KMS-11 (cell line): ENCODE measurements at regions not wholly inside any gene's neighbourhood (a gene's known extent, or its start where the extent isn't known, plus 50 kb on each side); places are given as distances from the start of the nearest gene placed in this dataset.

Experiments used
- H2AFZ ChIP-seq: fragments of 200-600 bp; sonication (generic); 2 replicates; pipeline ENCODE4 v1.6.1; 2016; ENCODE audit warnings: antibody characterized with exemption, mixed run types, low read depth
- H3K27ac ChIP-seq: fragments of 200-600 bp; sonication (generic); 2 replicates; pipeline ENCODE4 v1.6.1; 2016; ENCODE audit warnings: mild to moderate bottlenecking, mixed run types
- H3K27me3 ChIP-seq: fragments of 200-600 bp; sonication (generic); 2 replicates; pipeline ENCODE4 v1.6.1; 2017; ENCODE audit warnings: mild to moderate bottlenecking, low read depth, mixed run types, moderate library complexity; ENCODE audit not compliant: insufficient read depth
- H3K36me3 ChIP-seq: fragments of 200-600 bp; sonication (generic); 2 replicates; pipeline ENCODE4 v1.6.1; 2017; ENCODE audit warnings: mild to moderate bottlenecking, mixed run types; ENCODE audit not compliant: insufficient read depth
- H3K4me1 ChIP-seq: fragments of 200-600 bp; sonication (generic); 2 replicates; pipeline ENCODE4 v1.6.1; 2016; ENCODE audit warnings: mild to moderate bottlenecking, low read depth, mixed run types; ENCODE audit not compliant: poor library complexity, severe bottlenecking
- H3K4me2 ChIP-seq: fragments of 200-600 bp; sonication (generic); 2 replicates; pipeline ENCODE4 v1.7.0; 2016; ENCODE audit warnings: mild to moderate bottlenecking, mixed run types
- H3K4me3 ChIP-seq: fragments of 200-600 bp; sonication (generic); IDR thresholded peaks from 2 replicates; pipeline ENCODE4 v1.6.1; 2017; ENCODE audit warnings: low read depth, low read length, mixed read lengths; ENCODE audit not compliant: insufficient read depth
- H3K79me2 ChIP-seq: fragments of 200-600 bp; sonication (generic); 2 replicates; pipeline ENCODE4 v1.6.1; 2016; ENCODE audit warnings: low read depth, mixed run types; ENCODE audit not compliant: insufficient read depth
- H3K9ac ChIP-seq: fragments of 200-600 bp; sonication (generic); 2 replicates; pipeline ENCODE4 v1.6.1; 2016; ENCODE audit warnings: mild to moderate bottlenecking, mixed run types
- H4K20me1 ChIP-seq: fragments of 200-600 bp; sonication (generic); 2 replicates; pipeline ENCODE4 v1.6.1; 2016; ENCODE audit warnings: mild to moderate bottlenecking, mixed run types; ENCODE audit not compliant: insufficient read depth
- TF ChIP-seq, protein P1 (sequence below): fragments of 200-600 bp; sonication (generic); conservative IDR thresholded peaks from 2 replicates; pipeline ENCODE4 v1.6.1; 2017; ENCODE audit warnings: low read depth, mild to moderate bottlenecking, antibody characterized with exemption, low read length, moderate library complexity, mixed read lengths

DNA sequence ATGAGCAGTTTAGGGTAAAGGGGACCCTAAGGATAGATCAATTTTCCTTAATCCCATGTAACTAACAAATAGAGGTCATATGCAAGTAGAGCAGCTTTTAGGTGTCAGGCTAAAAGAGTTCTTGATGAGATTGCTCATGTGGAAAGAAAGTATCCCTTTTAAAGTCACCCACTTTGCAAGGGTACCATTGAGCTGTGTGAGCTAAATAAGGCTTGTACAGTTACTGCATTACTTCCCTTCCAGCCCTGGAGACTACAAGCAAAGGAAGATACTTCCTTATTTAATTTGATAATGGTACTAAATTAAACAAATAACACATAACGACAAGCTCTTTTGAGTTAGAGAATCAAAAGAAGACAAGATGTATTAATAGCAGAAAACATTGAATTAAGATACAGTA lies 191.7 kb downstream of the TMX1 start:
- Histone ChIP-seq H3K79me2 (no peaks in the 10 kb centered on the region), H3K27ac (no peak overlapping the region), H2AFZ (no peak overlapping the region), H3K4me2 (no peak overlapping the region), H3K9ac (no peak overlapping the region), H3K27me3 (no peaks in the 10 kb centered on the region), H3K4me3 (no peak overlapping the region), H3K36me3 (no peaks in the 10 kb centered on the region), H4K20me1 (no peaks in the 10 kb centered on the region), H3K4me1 (no peaks in the 10 kb centered on the region)
- TF ChIP-seq, protein P1, sequence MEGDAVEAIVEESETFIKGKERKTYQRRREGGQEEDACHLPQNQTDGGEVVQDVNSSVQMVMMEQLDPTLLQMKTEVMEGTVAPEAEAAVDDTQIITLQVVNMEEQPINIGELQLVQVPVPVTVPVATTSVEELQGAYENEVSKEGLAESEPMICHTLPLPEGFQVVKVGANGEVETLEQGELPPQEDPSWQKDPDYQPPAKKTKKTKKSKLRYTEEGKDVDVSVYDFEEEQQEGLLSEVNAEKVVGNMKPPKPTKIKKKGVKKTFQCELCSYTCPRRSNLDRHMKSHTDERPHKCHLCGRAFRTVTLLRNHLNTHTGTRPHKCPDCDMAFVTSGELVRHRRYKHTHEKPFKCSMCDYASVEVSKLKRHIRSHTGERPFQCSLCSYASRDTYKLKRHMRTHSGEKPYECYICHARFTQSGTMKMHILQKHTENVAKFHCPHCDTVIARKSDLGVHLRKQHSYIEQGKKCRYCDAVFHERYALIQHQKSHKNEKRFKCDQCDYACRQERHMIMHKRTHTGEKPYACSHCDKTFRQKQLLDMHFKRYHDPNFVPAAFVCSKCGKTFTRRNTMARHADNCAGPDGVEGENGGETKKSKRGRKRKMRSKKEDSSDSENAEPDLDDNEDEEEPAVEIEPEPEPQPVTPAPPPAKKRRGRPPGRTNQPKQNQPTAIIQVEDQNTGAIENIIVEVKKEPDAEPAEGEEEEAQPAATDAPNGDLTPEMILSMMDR = no peak

GRCh38 chr14:51432302-51432948 lies 192.4 kb downstream of the TMX1 start:
- no peaks in the 10 kb centered on the region for H4K20me1 ChIP-seq
- H3K9ac ChIP-seq = no peak overlapping the region
- no peaks in the 10 kb centered on the region for H3K4me1 ChIP-seq
- H2AFZ ChIP-seq = no peak overlapping the region
- no peak overlapping the region for H3K4me2 ChIP-seq
- TF ChIP-seq, protein P1 = no peak
- H3K27me3 ChIP-seq = no peaks in the 10 kb centered on the region
- no peaks in the 10 kb centered on the region for H3K79me2 ChIP-seq
- H3K27ac ChIP-seq = no peak overlapping the region
- H3K4me3 ChIP-seq = no peak overlapping the region
- H3K36me3 ChIP-seq = no peaks in the 10 kb centered on the region

DNA sequence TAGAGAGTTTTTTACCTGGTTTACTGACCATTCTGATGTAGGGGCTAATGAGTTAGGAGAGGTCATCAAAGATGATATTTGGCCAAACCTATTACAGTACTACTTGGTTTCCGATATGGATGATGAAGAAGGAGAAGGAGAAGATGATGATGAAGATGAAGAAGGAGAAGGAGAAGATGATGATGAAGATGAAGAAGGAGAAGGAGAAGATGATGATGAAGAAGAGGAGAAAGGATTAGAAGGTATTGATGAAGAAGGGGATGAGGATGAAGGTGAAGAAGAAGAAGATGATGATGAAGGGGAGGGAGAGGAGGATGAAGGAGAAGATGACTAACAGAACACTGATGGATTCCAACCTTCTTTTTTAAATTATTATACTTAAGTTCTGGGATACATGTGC lies 196.6 kb downstream of the TMX1 start:
- Histone ChIP-seq H3K4me3 (no peak overlapping the region), H2AFZ (no peak overlapping the region), H3K4me2 (no peak overlapping the region), H4K20me1 (no peaks in the 10 kb centered on the region), H3K9ac (no peak overlapping the region), H3K36me3 (no peaks in the 10 kb centered on the region), H3K27ac (no peak overlapping the region), H3K79me2 (no peaks in the 10 kb centered on the region), H3K27me3 (no peaks in the 10 kb centered on the region), H3K4me1 (no peaks in the 10 kb centered on the region)
- TF ChIP-seq, protein P1 = no peak

- no peaks in the 10 kb centered on the region for H3K4me1 ChIP-seq
- H3K9ac ChIP-seq = no peak overlapping the region
- no peaks in the 10 kb centered on the region for H3K27me3 ChIP-seq
- TF ChIP-seq, protein P1 = no peak
- no peak overlapping the region for H3K27ac ChIP-seq
- H2AFZ ChIP-seq = no peak overlapping the region
- H3K4me3 ChIP-seq = no peak overlapping the region
- no peaks in the 10 kb centered on the region for H3K79me2 ChIP-seq
- no peak overlapping the region for H3K4me2 ChIP-seq
- H4K20me1 ChIP-seq = no peaks in the 10 kb centered on the region
- H3K36me3 ChIP-seq = no peaks in the 10 kb centered on the region
Observed at GRCh38 chr14:51439896-51440295, 199.8 kb downstream of the TMX1 start.
